T-cell (primary cell): ENCODE measurements at regions not wholly inside any gene's neighbourhood (a gene's known extent, or its start where the extent isn't known, plus 50 kb on each side); places are given as distances from the start of the nearest gene placed in this dataset.

Experiments used
- ATAC-seq, 4 experiments: fragments of 200-7000 bp in 3 of 4; fragments of 150-1000 bp in 1 of 4; cut with Tn5 transposase; replicated peaks in 1 of 4; 1 replicate in 3 of 4; 2 replicates in 1 of 4; pipeline ENCODE4 v1.10.0; 2021; ENCODE audit warnings: moderate library complexity in 3 of 4, mild to moderate bottlenecking in 2 of 4, moderate number of reproducible peaks in 1 of 4
- CTCF ChIA-PET, 2 donors: fragments of 300-600 bp; sonication (Branson Sonifier 250); formaldehyde crosslinking; loops; one replicate each; lab custom pipeline; 2022; ENCODE audit warnings: antibody characterized with exemption in 2 of 2; lab: Charles Lee
- POLR2A ChIA-PET, 2 donors: fragments of 300-600 bp; sonication (Branson Sonifier 250); formaldehyde crosslinking; loops; one replicate each; lab custom pipeline; 2022; ENCODE audit warnings: antibody characterized with exemption in 2 of 2; lab: Charles Lee
- DNase-seq, 35 experiments: peaks; one replicate each; pipeline versions ENCODE4 v3.0.0 to v3.0.0-alpha.2; 2013 to 2023
- H3K27ac ChIP-seq: one replicate; pipeline ENCODE4 v1.5.1; 2013; ENCODE audit warnings: low read length
- H3K27me3 ChIP-seq, 2 experiments: replicated peaks in 1 of 2; 1 replicate in 1 of 2; 2 replicates in 1 of 2; pipeline versions ENCODE4 v1.6.1 to v1.7.0; 2013; ENCODE audit warnings: low read length in 1 of 2, mixed read lengths in 1 of 2; ENCODE audit not compliant: control insufficient read depth in 2 of 2, insufficient read depth in 2 of 2; ENCODE audit errors: extremely low read depth in 1 of 2
- H3K36me3 ChIP-seq, 2 donors: 1 replicate in 1 of 2; 2 replicates in 1 of 2; pipeline versions ENCODE4 v1.6.1 to v1.7.0; 2013; ENCODE audit warnings: low read length in 1 of 2; ENCODE audit not compliant: control insufficient read depth in 2 of 2, insufficient read depth in 1 of 2; ENCODE audit errors: extremely low read depth in 1 of 2
- H3K4me1 ChIP-seq, 2 experiments: 1 replicate in 1 of 2; 2 replicates in 1 of 2; pipeline versions ENCODE4 v1.6.1 to v1.7.0; 2013; ENCODE audit warnings: low read length in 2 of 2, mixed read lengths in 1 of 2; ENCODE audit not compliant: insufficient read depth in 2 of 2, control insufficient read depth in 1 of 2; ENCODE audit errors: extremely low read depth in 1 of 2
- H3K4me3 ChIP-seq, 2 donors: 1 replicate in 1 of 2; 2 replicates in 1 of 2; pipeline versions ENCODE4 v1.5.1 to v1.7.0; 2013; ENCODE audit warnings: mild to moderate bottlenecking in 2 of 2, low read length in 1 of 2, moderate library complexity in 1 of 2; ENCODE audit not compliant: control insufficient read depth in 1 of 2; ENCODE audit errors: extremely low read depth in 1 of 2
- H3K9me3 ChIP-seq: 2 replicates; pipeline ENCODE4 v1.7.0; 2013
- H3K27ac Mint-ChIP-seq, 2 donors: one replicate each; pipeline ENCODE4 v1.8.0; 2020 to 2021; ENCODE audit warnings: mild to moderate bottlenecking in 2 of 2, mixed read lengths in 2 of 2
- H3K27me3 Mint-ChIP-seq, 2 donors: one replicate each; pipeline ENCODE4 v1.8.0; 2021 to 2022; ENCODE audit warnings: mixed read lengths in 2 of 2
- H3K36me3 Mint-ChIP-seq: one replicate; pipeline ENCODE4 v1.8.0; 2021; ENCODE audit warnings: mixed read lengths
- H3K4me1 Mint-ChIP-seq, 3 donors: one replicate each; pipeline ENCODE4 v1.8.0; 2020 to 2022; ENCODE audit warnings: mixed read lengths in 3 of 3, mild to moderate bottlenecking in 1 of 3
- H3K4me3 Mint-ChIP-seq, 3 donors: one replicate each; pipeline ENCODE4 v1.8.0; 2020 to 2022; ENCODE audit warnings: mild to moderate bottlenecking in 3 of 3, mixed read lengths in 3 of 3, moderate library complexity in 3 of 3
- H3K9me3 Mint-ChIP-seq, 3 donors: one replicate each; pipeline ENCODE4 v1.8.0; 2020 to 2022; ENCODE audit warnings: mixed read lengths in 3 of 3
- WGBS: methylation state at CpG from one replicate; pipeline ENCODE4 v1.1.5; 2013; ENCODE audit warnings: missing lambda C conversion rate; ENCODE audit not compliant: insufficient coverage; 5-methylcytosine and 5-hydroxymethylcytosine counted together

- H3K9me3 Mint-ChIP-seq, result peaks cover 9 to 20% (median 10%) of the 10 kb centered on the region in 3 donors
- POLR2A ChIA-PET, result no interaction called here
- CTCF ChIA-PET, result no interaction called here
- ATAC-seq (no peak), DNase-seq (no peak)
- no peak overlapping the region for H3K27ac ChIP-seq
- no peaks in the 10 kb centered on the region for H3K36me3 ChIP-seq
- H3K27me3 ChIP-seq, result no peaks in the 10 kb centered on the region
- H3K4me1 Mint-ChIP-seq, result no peaks in the 10 kb centered on the region
- H3K36me3 Mint-ChIP-seq, result no peaks in the 10 kb centered on the region
- H3K4me3 ChIP-seq, result no peak overlapping the region
- H3K27me3 Mint-ChIP-seq, result peaks cover 0 to 2% of the 10 kb centered on the region in 2 donors
- H3K4me1 ChIP-seq, result no peaks in the 10 kb centered on the region
- no CpG with 5 or more reads among the region's 7 CpGs for WGBS
- no peak overlapping the region for H3K4me3 Mint-ChIP-seq
- no peaks in the 10 kb centered on the region for H3K9me3 ChIP-seq
- H3K27ac Mint-ChIP-seq, result no peak overlapping the region
Observed at GRCh38 chr16:5838071-5838470, 740.5 kb upstream of the EEF2KMT start.

DNA sequence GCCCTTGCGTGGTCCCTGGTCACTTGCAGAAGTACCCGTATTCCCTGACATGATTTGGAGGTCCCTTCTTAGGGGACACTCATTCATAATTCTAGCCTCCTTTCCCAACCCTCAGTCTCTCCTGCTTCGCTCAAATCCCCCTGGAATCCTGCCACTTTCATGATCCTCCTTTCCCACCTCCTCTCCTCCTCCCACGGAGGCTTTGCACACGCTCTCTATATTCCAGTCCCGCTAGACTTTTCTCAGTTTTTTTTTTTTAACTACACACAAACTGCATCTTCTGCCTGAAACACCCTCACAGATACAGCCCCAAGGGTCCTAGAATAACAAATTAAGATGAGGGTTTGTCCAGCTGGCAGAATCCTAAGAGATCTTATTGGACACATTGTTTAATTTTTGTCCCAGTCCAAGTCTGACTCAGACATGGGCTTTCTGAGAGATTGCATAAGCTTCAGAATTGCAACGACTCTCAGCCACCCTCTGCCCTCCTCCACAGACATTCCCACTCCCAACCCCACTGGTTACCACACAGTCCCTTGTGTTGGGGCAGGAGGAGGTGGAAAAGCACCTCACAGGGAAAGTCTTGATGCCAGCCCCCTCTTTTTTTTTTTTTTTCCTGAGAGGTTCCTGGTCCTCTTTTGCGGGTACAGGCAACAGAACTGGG lies 739.5 kb upstream of the EEF2KMT start:
- peaks cover 0 to 2% of the 10 kb centered on the region in 2 donors for H3K27me3 Mint-ChIP-seq
- no peak overlapping the region for H3K4me3 ChIP-seq
- POLR2A ChIA-PET, result no interaction called here
- no peaks in the 10 kb centered on the region for H3K9me3 ChIP-seq
- H3K27ac Mint-ChIP-seq, result no peak overlapping the region
- no peaks in the 10 kb centered on the region for H3K36me3 Mint-ChIP-seq
- H3K4me1 Mint-ChIP-seq, result no peaks in the 10 kb centered on the region
- H3K27me3 ChIP-seq, result no peaks in the 10 kb centered on the region
- H3K4me3 Mint-ChIP-seq, result no peak overlapping the region
- ATAC-seq, result no peak
- no peaks in the 10 kb centered on the region for H3K36me3 ChIP-seq
- DNase-seq, result no peak
- peaks cover 9 to 20% (median 10%) of the 10 kb centered on the region in 3 donors for H3K9me3 Mint-ChIP-seq
- H3K27ac ChIP-seq, result no peak overlapping the region
- H3K4me1 ChIP-seq, result no peaks in the 10 kb centered on the region
- 74% methylated on average over 6 of the region's 8 CpGs for WGBS
- CTCF ChIA-PET, result no interaction called here

- POLR2A ChIA-PET, result no interaction called here
- peaks cover 0 to 2% of the 10 kb centered on the region in 2 donors for H3K27me3 Mint-ChIP-seq
- Histone ChIP-seq H3K9me3 (no peaks in the 10 kb centered on the region), H3K4me3 (no peak overlapping the region), H3K4me1 (no peaks in the 10 kb centered on the region), H3K36me3 (no peaks in the 10 kb centered on the region), H3K27me3 (peaks cover 0 to 3% of the 10 kb centered on the region in 2 experiments), H3K27ac (no peak overlapping the region)
- CTCF ChIA-PET, result no interaction called here
- no peak overlapping the region for H3K4me3 Mint-ChIP-seq
- 83% methylated on average over 5 of the region's 8 CpGs for WGBS
- no peaks in the 10 kb centered on the region for H3K4me1 Mint-ChIP-seq
- DNase-seq (no peak), ATAC-seq (no peak)
- H3K9me3 Mint-ChIP-seq, result peaks cover 5 to 20% (median 9%) of the 10 kb centered on the region in 3 donors
- H3K36me3 Mint-ChIP-seq, result no peaks in the 10 kb centered on the region
- H3K27ac Mint-ChIP-seq, result no peak overlapping the region
Observed at GRCh38 chr16:5835876-5836275, 738.3 kb upstream of the EEF2KMT start.

DNA sequence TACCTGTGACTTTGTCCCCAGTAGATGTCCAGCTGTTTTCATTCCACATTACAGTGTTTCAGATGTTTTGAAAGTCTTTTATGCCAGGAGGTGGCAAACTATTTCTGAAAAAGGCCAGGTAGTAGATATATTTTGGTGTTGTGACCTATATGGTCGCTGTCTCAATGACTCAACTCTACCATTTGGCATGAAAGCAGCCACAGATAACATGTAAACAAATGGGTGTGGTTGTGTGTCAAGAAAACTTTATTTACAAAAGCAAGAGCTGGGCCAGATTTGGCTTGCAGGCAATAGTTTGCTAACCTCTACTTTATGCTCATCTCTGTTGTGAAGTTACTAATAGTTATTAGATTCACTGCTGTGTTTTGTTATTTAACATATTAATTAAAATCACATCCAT lies 728.7 kb upstream of the EEF2KMT start:
- Mint-ChIP-seq H3K27me3 (no peaks in the 10 kb centered on the region), H3K36me3 (no peaks in the 10 kb centered on the region), H3K4me3 (no peak overlapping the region), H3K4me1 (no peaks in the 10 kb centered on the region), H3K9me3 (peaks cover 3 to 9% (median 5%) of the 10 kb centered on the region in 3 donors), H3K27ac (no peak overlapping the region)
- ATAC-seq, result no peak
- Histone ChIP-seq H3K27ac (no peak overlapping the region), H3K9me3 (no peaks in the 10 kb centered on the region), H3K36me3 (no peaks in the 10 kb centered on the region), H3K27me3 (peaks cover 0 to 3% of the 10 kb centered on the region in 2 experiments), H3K4me1 (no peaks in the 10 kb centered on the region), H3K4me3 (no peak overlapping the region)
- DNase-seq, result no peak
- ChIA-PET POLR2A (no interaction called here), CTCF (no interaction called here)
- no CpG with 5 or more reads among the region's 1 CpG for WGBS

GRCh38 chr16:5820472-5820871 lies 722.9 kb upstream of the EEF2KMT start:
- WGBS, result 93% methylated on average over 7 of the region's 13 CpGs
- POLR2A ChIA-PET, result interaction anchor here in 1 of 2 donors (0.6 kb wide), 1 partner anchor 262 kb away, joined by 14 read pairs; no protein-coding TSS in a partner anchor
- H3K36me3 Mint-ChIP-seq, result no peaks in the 10 kb centered on the region
- no peaks in the 10 kb centered on the region for H3K4me1 Mint-ChIP-seq
- H3K27ac Mint-ChIP-seq, result no peak overlapping the region
- H3K27me3 Mint-ChIP-seq, result no peaks in the 10 kb centered on the region
- Histone ChIP-seq H3K4me1 (no peaks in the 10 kb centered on the region), H3K36me3 (no peaks in the 10 kb centered on the region), H3K27ac (no peak overlapping the region), H3K9me3 (no peaks in the 10 kb centered on the region), H3K4me3 (no peak overlapping the region), H3K27me3 (no peaks in the 10 kb centered on the region)
- ATAC-seq (no peak), DNase-seq (no peak)
- H3K4me3 Mint-ChIP-seq, result no peak overlapping the region
- H3K9me3 Mint-ChIP-seq, result peaks cover 7 to 10% (median 8%) of the 10 kb centered on the region in 3 donors
- CTCF ChIA-PET, result no interaction called here

DNA sequence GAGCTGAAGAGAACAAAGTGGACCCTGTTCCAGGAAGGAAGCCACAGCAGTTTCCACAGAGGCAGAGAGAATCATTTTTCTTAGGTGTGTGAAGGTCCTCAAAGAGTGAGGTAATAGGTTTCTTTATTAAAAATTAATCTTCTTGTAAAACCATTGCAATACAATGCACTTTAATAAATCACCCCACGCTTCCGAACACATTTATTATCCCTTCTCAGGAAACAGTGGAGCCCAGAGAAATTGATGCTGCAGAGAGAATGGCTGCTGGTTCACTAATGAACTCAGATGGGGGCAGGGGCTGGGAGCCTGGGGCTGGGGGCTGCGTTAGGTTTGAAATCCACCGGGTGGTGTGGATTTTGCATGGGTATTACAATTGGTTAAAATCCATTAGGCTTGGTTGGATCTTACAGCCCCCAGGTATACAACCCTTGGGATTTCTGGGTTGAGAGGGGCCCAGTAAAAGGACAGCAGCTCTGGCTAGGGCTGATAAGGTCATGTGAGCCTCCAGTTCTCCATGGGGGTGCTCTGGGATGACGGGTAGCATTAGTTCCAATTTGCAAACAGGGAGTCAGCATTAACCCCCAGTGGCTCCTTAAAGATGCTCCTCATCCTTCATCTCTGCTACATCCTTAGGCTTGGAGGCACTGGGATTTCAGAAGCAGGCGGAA lies 718.1 kb upstream of the EEF2KMT start:
- WGBS, result 47% methylated on average over 3 of the region's 6 CpGs
- Mint-ChIP-seq H3K36me3 (no peaks in the 10 kb centered on the region), H3K4me3 (no peak overlapping the region), H3K4me1 (no peaks in the 10 kb centered on the region), H3K9me3 (peaks cover 10 to 15% (median 14%) of the 10 kb centered on the region in 3 donors), H3K27me3 (no peaks in the 10 kb centered on the region), H3K27ac (no peak overlapping the region)
- H3K27ac ChIP-seq, result no peak overlapping the region
- H3K9me3 ChIP-seq, result no peaks in the 10 kb centered on the region
- no peaks in the 10 kb centered on the region for H3K36me3 ChIP-seq
- DNase-seq (no peak), ATAC-seq (no peak)
- H3K27me3 ChIP-seq, result no peaks in the 10 kb centered on the region
- no peaks in the 10 kb centered on the region for H3K4me1 ChIP-seq
- CTCF ChIA-PET, result no interaction called here
- POLR2A ChIA-PET, result no interaction called here
- H3K4me3 ChIP-seq, result no peak overlapping the region
